CD4-positive, alpha-beta T cell (primary cell): ENCODE measurements at regions not wholly inside any gene's neighbourhood (a gene's known extent, or its start where the extent isn't known, plus 50 kb on each side); places are given as distances from the start of the nearest gene placed in this dataset.

Source experiments
- ATAC-seq: fragments of 200-7000 bp; cut with Tn5 transposase; one replicate; pipeline ENCODE4 v1.10.0; 2022; ENCODE audit warnings: mild to moderate bottlenecking; ENCODE audit not compliant: poor library complexity
- CTCF ChIA-PET: fragments of 350-600 bp; sonication (Branson Sonifier 250); formaldehyde crosslinking; loops from one replicate; lab custom pipeline; 2021; ENCODE audit warnings: antibody characterized with exemption, inconsistent platforms; lab: Charles Lee
- POLR2A ChIA-PET: fragments of 350-600 bp; sonication (Branson Sonifier 250); formaldehyde crosslinking; loops from one replicate; lab custom pipeline; 2021; ENCODE audit warnings: antibody characterized with exemption, inconsistent platforms; lab: Charles Lee
- DNase-seq, 14 experiments: peaks; one replicate each; pipeline ENCODE4 v3.0.0-alpha.2; 2013 to 2020; ENCODE audit warnings: mixed read lengths in 2 of 14
- H3K27ac ChIP-seq, 2 donors: one replicate each; pipeline versions ENCODE4 v1.5.1 to v1.7.0; 2013; ENCODE audit warnings: low read length in 2 of 2, low read depth in 1 of 2, mild to moderate bottlenecking in 1 of 2
- H3K27me3 ChIP-seq, 2 experiments: 1 replicate in 1 of 2; 2 replicates in 1 of 2; pipeline versions ENCODE4 v1.6.1 to v1.7.0; 2013; ENCODE audit warnings: low read length in 2 of 2, control low read depth in 1 of 2, mild to moderate bottlenecking in 1 of 2, moderate library complexity in 1 of 2; ENCODE audit not compliant: insufficient read depth in 2 of 2, control insufficient read depth in 1 of 2
- H3K36me3 ChIP-seq: one replicate; pipeline ENCODE4 v1.6.1; 2013; ENCODE audit warnings: low read length, control low read depth; ENCODE audit not compliant: insufficient read depth
- H3K4me1 ChIP-seq: one replicate; pipeline ENCODE4 v1.6.1; 2013; ENCODE audit warnings: low read length, control low read depth; ENCODE audit not compliant: insufficient read depth
- H3K4me3 ChIP-seq: one replicate; pipeline ENCODE4 v1.5.1; 2013; ENCODE audit warnings: mild to moderate bottlenecking, low read length, moderate library complexity
- H3K9me3 ChIP-seq, 2 experiments: 1 replicate in 1 of 2; 2 replicates in 1 of 2; pipeline versions ENCODE4 v1.6.1 to v1.7.0; 2013; ENCODE audit warnings: low read length in 2 of 2, mild to moderate bottlenecking in 2 of 2, control low read depth in 1 of 2, moderate library complexity in 1 of 2; ENCODE audit not compliant: control insufficient read depth in 1 of 2, insufficient read depth in 1 of 2
- H3K27ac Mint-ChIP-seq: one replicate; pipeline ENCODE4 v1.8.0; 2020; ENCODE audit warnings: mixed read lengths
- H3K27me3 Mint-ChIP-seq: one replicate; pipeline ENCODE4 v1.8.0; 2021; ENCODE audit warnings: mixed read lengths
- H3K36me3 Mint-ChIP-seq: one replicate; pipeline ENCODE4 v1.8.0; 2021; ENCODE audit warnings: low read depth, mixed read lengths
- H3K4me1 Mint-ChIP-seq: one replicate; pipeline ENCODE4 v1.8.0; 2021; ENCODE audit warnings: low read depth, mixed read lengths
- H3K4me3 Mint-ChIP-seq: one replicate; pipeline ENCODE4 v1.8.0; 2020; ENCODE audit warnings: mild to moderate bottlenecking, mixed read lengths
- H3K9me3 Mint-ChIP-seq: one replicate; pipeline ENCODE4 v1.8.0; 2020; ENCODE audit warnings: mixed read lengths
- intact Hi-C, 2 experiments: fragments of 100-400 bp; cut with DNase I in 1 of 2; cut with micrococcal nuclease in 1 of 2; formaldehyde crosslinking; loops; one replicate each; pipeline versions ENCODE4 v1.15.1 to v1.9.0; 2023 to 2025; cut with DNase I, micrococcal nuclease
- TF ChIP-seq, protein P1 (sequence below): fragments of 200-600 bp; IDR thresholded peaks from one replicate; pipeline ENCODE4 v1.8.0; 2022; ENCODE audit warnings: antibody characterized with exemption, mild to moderate bottlenecking

DNA sequence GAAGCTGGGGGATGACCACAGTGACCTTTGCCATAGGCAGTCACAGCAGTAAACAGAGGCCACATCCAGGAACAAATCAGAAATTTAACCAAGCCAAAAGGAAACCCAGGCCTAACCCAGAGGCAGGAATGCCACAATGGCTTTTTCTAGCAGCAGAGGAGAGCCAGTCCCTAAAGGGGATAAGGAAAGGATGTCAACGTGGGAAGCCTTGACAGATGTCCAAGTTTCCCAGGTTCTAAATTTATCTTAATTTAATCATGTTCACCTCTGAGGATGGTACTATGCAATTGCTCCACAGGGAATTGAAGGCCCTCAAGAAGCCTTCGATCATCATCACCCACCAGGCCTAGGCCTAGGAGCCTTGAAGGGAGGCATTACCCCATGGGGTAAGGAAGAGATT, 374.7 kb downstream of the TNS1 start:
- ChIA-PET POLR2A (no interaction called here), CTCF (no interaction called here)
- H3K36me3 ChIP-seq = no peaks in the 10 kb centered on the region
- H3K27ac Mint-ChIP-seq = no peak overlapping the region
- intact Hi-C loops = no loop called here
- no peaks in the 10 kb centered on the region for H3K9me3 Mint-ChIP-seq
- H3K27me3 ChIP-seq = no peaks in the 10 kb centered on the region
- H3K4me1 Mint-ChIP-seq = no peaks in the 10 kb centered on the region
- DNase-seq = no peak
- TF ChIP-seq, protein P1, sequence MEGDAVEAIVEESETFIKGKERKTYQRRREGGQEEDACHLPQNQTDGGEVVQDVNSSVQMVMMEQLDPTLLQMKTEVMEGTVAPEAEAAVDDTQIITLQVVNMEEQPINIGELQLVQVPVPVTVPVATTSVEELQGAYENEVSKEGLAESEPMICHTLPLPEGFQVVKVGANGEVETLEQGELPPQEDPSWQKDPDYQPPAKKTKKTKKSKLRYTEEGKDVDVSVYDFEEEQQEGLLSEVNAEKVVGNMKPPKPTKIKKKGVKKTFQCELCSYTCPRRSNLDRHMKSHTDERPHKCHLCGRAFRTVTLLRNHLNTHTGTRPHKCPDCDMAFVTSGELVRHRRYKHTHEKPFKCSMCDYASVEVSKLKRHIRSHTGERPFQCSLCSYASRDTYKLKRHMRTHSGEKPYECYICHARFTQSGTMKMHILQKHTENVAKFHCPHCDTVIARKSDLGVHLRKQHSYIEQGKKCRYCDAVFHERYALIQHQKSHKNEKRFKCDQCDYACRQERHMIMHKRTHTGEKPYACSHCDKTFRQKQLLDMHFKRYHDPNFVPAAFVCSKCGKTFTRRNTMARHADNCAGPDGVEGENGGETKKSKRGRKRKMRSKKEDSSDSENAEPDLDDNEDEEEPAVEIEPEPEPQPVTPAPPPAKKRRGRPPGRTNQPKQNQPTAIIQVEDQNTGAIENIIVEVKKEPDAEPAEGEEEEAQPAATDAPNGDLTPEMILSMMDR = no peak
- no peak overlapping the region for H3K27ac ChIP-seq
- H3K36me3 Mint-ChIP-seq = no peaks in the 10 kb centered on the region
- H3K27me3 Mint-ChIP-seq = no peaks in the 10 kb centered on the region
- no peak overlapping the region for H3K4me3 Mint-ChIP-seq
- H3K4me1 ChIP-seq = no peaks in the 10 kb centered on the region
- no peaks in the 10 kb centered on the region for H3K9me3 ChIP-seq
- no peak overlapping the region for H3K4me3 ChIP-seq
- ATAC-seq = no peak

DNA sequence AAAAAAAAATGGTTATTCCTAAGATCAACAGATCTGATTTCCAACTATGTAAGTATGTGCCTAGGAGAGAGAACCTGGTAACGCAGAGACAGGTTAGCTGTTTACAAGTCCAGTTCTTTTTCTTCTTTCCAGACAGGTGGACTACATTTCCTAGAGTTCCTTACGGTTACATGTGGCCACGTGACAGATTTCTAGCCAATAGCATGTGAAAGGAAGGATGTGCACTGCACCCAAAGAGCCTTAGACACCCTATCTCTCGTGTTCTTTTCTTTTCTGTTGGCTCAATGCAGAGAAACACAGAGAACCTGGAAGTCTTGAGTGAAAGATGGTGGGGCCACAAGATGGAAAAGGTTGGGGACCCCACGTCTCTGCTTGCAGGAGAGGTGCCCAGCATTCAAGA, 375.9 kb downstream of the TNS1 start:
- no peak for DNase-seq
- intact Hi-C loops = no loop called here
- H3K4me1 Mint-ChIP-seq = no peaks in the 10 kb centered on the region
- ChIA-PET CTCF (no interaction called here), POLR2A (no interaction called here)
- ATAC-seq = no peak
- H3K27ac ChIP-seq = no peak overlapping the region
- H3K9me3 Mint-ChIP-seq = no peaks in the 10 kb centered on the region
- no peak overlapping the region for H3K4me3 Mint-ChIP-seq
- no peak overlapping the region for H3K27ac Mint-ChIP-seq
- H3K4me1 ChIP-seq = no peaks in the 10 kb centered on the region
- H3K27me3 Mint-ChIP-seq = no peaks in the 10 kb centered on the region
- H3K27me3 ChIP-seq = no peaks in the 10 kb centered on the region
- no peaks in the 10 kb centered on the region for H3K36me3 Mint-ChIP-seq
- no peak overlapping the region for H3K4me3 ChIP-seq
- TF ChIP-seq, protein P1 = no peak
- no peaks in the 10 kb centered on the region for H3K9me3 ChIP-seq
- H3K36me3 ChIP-seq = no peaks in the 10 kb centered on the region

DNA sequence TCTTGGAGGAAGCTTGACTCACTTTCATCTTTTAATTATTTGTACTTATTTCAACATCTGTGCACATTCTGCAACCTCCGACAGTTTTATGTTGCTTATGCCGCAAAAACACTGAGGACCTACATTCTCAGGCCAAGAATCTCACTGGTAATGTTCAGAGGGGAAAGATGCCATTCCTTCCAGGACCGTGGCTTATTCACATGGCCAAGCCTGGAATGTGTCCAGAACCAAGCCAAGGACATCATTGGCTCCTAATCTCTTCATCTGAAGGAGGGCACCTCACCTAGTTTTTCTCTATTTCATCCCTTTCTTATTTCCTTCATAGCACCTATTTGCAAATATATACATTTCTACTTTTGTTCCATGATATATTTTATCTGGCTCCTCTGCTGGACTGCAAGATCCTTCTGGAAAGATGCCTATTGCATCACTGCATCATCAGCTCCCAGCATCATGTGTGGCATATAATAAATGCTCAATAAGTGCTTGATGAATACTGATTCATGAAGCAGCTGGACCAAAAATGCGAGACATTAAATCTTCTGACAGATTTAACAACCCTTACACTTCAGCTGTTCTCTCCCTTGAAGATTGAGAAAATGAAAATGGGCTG, 377.1 kb downstream of the TNS1 start:
- POLR2A ChIA-PET = no interaction called here
- Mint-ChIP-seq H3K27me3 (no peaks in the 10 kb centered on the region), H3K36me3 (no peaks in the 10 kb centered on the region), H3K4me1 (no peaks in the 10 kb centered on the region), H3K27ac (no peak overlapping the region), H3K4me3 (no peak overlapping the region), H3K9me3 (no peaks in the 10 kb centered on the region)
- no peak overlapping the region for H3K4me3 ChIP-seq
- H3K27me3 ChIP-seq = no peaks in the 10 kb centered on the region
- no peaks in the 10 kb centered on the region for H3K36me3 ChIP-seq
- no peak for DNase-seq
- ATAC-seq = no peak
- no peaks in the 10 kb centered on the region for H3K4me1 ChIP-seq
- H3K27ac ChIP-seq = no peak overlapping the region
- H3K9me3 ChIP-seq = no peaks in the 10 kb centered on the region
- CTCF ChIA-PET = interaction anchor here (1.4 kb wide), 1 partner anchor 9 kb away, joined by 3 read pairs; no protein-coding TSS in a partner anchor
- intact Hi-C loops = no loop called here
- TF ChIP-seq, protein P1 = no peak
